NCI-H774 (cell line): ENCODE measurements at regions not wholly inside any gene's neighbourhood (a gene's known extent, or its start where the extent isn't known, plus 50 kb on each side); places are given as distances from the start of the nearest gene placed in this dataset.
"Not testable (repeated sequence)": the region's sequence is repeated elsewhere in the genome, so short reads cannot be mapped to it uniquely, and the experiment has no call there.

Experiments
- DNase-seq: peaks from one replicate; lab custom pipeline; 2025; lab: John Stamatoyannopoulos, UW

DNA sequence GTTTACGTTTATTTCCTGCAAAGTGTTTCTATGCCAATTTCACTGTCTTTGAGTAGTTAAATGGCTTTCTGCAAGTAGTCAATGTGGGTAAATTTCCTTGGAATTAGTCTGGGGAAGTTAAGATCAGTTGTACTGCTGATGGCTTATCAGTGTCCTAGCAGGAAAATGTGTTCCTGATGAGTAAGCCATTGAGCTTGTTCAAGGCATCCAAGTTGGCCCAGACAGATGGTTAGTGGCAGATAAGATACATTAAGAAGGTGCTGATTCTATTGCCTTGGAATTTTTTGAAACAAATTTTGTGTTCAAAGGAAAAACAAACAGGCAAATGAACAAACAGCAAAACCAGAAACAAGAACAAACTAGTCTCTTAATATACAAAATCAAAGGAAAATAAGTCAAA, 258.4 kb downstream of the MAP2K6 start:
- DNase-seq, result no peak

DNA sequence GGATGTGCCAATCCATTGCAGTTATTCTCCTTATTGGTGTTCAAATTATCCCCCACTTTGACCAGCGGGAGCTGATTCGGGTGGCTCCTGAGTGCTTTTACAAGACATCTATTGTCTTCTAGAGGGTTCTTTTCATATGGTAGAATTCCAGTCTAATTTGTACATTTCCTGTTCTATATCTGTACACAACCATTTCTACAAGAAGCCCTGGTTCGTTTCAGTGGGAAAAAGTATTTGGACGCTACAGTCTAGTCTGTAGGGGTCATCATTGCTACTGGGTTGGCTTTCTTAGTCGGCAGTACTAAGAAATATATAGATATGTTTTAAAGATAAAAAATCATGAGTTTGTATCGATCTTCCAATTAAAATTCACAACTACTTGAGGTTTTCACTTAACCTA, 262.6 kb downstream of the MAP2K6 start:
- DNase-seq, result no peak

DNA sequence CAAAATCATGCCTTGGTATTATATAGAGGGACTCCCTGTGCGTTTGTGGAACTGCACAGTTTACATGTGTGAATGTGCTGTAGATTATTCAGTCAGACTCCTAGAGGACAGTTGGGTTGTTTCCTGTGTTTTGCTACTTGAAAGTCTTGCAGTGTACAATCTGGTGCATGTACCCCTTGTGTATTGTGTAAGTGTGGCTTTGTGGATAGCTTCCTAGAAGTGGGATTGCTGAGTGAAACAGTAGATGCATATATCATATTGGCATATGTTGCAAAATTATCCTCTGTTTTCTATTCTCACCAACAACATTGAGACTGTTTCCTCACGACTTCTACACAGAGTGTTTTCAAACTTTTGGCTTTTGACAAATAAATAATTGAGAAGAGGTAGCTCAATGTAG, 263.7 kb downstream of the MAP2K6 start:
- no peak for DNase-seq

DNA sequence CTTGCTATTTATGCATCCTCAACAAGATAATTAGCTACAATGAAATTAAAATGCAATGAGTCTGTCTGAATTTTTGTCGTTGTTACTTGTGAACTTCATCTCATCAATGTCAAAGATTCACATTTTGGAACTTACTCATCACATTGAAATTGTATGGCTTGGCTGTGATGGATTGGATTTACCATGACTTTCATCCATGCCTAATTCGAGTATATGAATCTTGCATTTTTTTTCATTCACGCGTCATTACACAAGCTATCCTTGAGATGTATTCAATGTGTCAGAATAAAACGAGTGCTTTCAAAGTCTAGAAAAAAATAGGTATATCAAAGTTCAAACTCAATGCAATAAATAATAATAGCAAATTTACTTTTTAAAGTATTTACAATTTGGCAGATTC, 265.3 kb downstream of the MAP2K6 start:
- DNase-seq, result no peak

DNA sequence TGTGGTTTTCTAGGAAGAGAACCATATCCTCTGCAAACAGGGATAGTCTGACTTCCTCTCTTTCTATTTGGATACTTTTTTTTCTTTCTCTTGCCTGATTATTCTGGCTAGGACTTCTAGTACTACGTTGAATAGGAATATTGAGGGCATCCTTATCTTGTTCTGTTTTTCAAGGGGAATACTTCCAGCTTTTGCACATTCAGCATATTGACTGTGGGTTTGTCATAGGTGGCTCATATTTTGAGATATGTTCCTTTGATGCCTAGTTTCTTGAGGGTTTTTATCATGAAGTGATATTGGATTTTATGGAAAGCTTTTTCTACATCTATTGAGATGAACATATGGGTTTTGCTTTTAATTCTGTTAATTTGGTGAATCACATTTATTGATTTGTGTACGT, 269.8 kb downstream of the MAP2K6 start:
- no peak for DNase-seq

DNA sequence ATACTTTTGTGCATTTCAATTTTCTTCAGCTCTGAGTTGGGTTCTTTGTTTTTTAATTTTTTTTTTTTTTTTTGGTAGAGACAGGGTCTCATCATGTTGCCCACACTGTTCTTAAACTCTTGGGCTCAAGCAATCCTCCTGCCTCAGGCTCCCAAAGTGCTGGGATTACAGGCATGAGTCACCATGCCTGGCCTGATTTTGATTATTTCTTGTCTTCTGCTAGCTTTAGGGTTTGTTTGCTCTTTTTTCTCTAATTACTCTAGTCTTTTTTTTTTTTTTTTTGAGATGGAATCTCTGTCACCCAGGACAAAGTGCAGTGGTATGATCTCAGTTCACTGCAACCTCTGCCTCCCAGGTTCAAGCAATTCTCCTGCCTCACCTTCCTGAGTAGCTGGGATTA, 270.7 kb downstream of the MAP2K6 start:
- not testable (repeated sequence) for DNase-seq

DNA sequence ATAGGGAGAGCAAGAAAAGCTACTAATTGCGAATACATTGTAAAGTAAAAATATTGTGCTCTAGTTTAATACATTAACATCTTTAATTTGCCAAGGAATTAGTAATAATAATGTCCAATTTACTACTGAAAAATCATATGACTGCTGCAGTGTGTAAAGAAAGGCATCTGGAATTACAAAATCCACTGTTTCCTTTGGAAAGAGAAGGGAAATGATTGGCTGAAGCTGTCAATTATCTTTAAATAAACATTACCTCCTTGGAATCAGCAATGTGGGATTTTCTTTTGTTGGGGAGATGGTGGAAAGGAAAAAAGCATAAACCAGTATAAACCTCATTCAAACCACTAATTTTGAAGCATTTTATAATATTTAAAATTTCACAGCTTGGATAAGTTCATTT, 276.0 kb downstream of the MAP2K6 start:
- no peak for DNase-seq

DNA sequence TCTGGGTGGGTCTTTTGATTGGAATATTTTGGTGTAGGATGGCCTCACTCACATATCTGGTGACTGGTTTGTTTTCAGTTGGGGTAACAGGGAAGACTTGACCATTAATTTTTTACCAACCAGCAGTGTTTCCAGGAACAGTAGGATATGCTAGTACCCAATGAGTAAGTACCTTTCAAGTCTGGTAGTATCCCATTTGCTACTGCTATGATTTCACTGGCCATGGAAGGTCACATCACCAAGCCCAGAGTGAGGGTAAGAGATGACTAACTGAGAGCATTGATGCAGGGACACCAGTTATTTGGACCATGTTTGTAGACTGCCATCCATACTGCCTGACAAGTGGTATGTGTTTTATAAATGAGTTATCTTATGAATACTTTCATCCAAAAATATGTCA, 277.7 kb downstream of the MAP2K6 start:
- no peak for DNase-seq

DNA sequence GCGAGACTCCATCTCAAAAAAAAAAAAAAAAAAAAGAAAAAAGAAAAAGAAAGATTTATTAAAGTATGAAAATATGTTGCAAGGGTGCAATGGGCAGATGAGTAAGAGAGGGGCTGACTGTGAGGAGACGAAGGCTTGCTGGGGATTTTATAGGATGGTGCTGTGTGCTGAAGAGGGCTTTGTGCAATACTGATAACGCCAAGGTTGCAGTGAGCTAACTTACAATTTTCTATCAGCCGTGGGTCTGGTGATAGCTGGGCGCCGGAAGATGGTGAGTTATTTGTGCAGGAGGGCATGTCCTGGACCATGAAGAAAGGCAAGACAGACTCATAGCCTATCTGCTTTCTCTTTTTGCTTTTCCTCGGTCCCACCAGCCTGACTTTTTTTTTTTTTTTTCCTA, 281.1 kb downstream of the MAP2K6 start:
- no peak for DNase-seq

DNA sequence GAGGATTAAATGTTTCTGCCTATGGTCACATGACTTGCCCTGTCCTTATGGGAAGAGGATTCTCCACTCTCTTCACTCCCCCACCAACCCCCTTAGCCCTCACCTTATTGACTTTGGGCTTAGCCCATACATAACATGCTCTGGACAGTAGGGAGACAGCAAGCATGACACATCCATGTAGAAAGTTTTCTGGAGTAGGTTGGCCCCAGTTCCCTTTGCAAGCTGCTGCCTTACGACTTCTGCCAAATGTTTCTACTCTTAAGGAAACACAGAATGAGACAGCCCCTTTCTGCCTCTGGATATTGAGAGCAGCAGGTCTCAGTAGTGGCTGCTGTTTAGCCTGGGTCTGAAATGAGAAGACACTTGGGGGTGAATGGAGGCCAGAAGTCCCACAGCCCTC, 282.2 kb downstream of the MAP2K6 start:
- no peak for DNase-seq

DNA sequence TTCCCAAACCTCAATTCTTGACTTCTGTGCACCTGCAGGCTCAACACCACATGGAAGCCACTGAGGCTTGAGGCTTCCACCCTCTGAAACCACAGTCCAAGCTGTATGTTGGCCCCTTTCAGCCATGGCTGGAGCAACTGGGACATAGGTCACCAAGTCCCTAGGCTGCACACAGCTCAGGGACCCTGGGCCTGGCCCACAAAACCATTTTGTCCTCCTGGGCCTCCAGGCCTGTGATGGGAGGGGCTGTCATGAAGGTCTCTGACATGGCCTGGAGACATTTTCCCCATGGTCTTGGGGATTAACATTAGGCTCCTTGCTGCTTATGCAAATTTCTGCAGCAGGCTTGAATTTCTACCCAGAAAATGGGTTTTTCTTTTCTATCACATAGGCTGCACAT, 283.9 kb downstream of the MAP2K6 start:
- not testable (repeated sequence) for DNase-seq

DNA sequence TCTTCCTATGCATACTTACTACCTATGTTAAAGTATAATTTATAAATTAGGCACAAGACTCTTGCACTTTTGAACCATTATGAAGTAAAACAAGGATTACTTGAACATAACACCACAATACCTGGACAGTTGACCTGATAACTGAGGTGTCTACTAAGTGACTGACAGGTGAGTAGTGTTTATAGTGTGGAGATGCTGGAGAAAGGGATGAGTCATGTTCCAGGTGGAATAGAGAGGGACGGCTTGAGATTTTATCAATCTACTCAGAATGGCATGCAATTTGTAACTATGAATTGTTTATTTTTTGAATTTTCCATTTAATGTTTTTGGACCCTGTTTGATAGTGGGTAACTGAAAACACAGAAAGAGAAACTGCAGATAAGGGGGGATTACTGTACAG, 287.6 kb downstream of the MAP2K6 start:
- no peak for DNase-seq

DNA sequence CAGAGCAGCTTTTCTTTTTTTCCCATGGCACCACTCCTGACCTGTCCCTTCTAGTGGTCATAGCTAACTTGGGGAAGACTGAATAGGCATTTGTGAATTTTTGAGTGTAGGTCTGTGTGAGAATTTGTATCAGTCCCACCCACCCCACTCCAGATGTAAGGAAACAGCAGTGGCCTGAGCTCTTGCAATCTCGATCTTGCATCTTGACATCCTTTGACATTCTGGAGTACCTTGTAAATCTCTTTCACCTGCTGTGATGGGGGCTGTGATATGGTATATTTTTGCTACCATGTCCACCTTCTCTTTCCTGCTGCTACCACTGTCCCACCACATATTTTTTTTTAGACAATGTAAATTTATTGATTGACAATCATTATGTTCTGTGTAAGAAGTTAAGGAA, 289.3 kb downstream of the MAP2K6 start:
- DNase-seq, result no peak

DNA sequence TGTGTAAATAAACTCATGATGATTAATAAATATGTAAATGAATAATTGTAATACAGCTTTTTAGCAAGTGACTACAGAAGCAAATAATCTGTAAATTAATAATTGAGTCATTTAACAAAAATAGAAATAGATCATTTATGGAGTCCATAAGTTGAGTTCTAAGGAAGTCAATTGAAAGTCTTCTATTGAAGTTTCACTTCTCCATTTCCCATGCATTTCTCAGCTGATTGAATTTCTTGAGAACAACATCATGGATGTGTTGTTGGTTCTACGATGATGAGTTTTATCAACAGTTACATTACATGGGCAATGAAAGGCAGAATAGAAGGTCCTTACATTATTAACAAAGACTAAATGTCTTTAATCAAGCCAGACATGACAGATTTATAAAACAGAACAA, 290.4 kb downstream of the MAP2K6 start:
- DNase-seq, result no peak

DNA sequence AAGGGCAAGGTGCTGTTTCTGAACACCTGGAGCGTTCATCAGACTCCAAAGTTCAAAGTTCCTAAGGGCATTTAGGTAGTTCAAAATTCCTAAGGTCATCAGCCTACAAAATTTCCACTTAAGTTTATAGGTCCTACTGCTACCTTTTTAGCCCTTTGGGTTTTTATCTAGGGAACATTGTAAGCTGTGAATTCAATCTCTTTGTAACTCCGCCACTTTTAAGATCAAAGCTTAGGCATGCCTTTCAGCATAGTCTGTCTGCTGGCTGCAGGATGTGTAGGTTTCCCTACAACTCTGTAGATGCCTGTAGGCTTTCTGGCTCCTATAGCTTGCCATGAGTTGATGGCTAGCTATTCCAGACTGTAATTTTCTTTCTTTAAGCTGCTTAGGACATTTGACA, 291.6 kb downstream of the MAP2K6 start:
- no peak for DNase-seq

DNA sequence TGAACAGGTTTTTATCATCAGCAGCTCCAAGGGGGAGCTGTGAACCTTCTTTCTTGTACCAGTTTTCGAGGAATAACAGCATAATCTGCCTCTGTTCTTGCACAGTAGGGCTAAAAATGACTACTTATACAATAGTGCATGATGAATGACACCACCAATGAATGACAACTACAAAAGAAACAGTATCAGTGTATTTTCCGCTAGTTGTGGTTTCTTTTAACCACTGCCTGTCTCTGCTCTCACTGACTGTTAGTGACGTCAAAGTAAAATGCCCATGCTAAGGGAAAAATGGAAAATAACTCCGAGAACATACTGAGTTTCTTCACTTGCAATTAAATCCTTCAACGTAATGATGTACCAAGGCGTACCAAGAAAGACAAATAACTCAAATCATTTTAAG, 294.9 kb downstream of the MAP2K6 start:
- DNase-seq, result no peak

DNA sequence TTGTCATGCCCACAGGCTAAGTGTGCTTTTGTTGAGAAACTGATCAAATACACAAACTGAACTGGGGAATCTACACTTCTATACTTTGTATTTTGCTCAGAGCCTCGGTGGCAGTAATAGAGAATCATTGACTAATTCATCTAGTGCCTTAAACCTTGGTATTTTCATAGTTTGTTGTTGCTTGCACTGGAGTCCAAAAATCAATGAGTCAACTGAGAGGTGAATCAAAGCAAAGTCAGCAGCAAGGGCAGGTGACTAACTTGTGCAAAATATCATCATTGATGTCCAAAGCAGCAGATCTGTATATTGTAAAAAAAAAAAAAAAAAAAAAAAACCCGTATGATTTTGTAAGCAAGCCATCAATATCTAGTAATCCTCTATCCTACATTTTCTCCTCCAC, 296.4 kb downstream of the MAP2K6 start:
- DNase-seq, result no peak

DNA sequence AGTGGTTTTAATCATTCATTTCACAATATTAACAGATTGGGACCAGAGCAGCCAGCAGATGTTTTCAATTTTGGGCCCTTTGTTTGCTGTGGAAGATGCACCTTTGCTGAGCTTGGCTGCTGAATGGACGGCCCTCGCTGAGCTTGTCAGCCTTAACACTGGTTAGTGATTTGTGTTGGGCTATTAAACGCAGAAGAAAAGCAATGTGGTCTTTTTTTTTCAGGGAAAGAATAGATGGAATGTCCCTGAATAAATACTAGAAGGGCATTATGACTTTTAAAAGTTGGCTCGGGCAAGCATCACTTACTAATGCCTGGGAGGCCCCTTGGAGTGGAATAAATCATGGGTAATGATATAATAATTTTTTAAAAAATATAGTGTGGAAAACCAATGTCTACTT, 297.0 kb downstream of the MAP2K6 start:
- peak; percentile 92 for DNase-seq

DNA sequence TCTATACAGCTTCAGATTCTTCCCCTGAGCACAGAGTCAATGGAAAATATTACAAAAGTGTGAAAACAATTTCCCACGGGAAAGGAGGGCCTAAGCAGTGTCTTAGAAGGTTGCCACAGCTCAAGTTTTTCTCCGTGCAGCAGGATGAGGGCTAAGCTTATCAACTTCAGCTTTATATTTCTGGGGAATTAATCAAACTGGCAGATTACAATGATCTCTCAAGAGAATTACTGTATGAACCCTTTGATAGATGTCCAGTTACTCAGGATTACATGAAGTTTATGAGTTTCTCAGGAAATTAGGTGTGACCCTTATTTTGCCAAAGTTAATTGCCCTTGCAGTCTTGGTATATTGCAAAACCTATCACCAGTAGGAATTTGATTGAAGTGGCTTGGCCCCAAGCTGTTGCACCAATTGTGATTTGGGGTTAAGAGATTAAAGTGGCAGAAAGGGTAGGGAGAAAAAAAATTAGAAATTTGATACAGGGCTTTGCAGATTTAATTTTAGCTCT, 298.4 kb downstream of the MAP2K6 start:
- DNase-seq, result no peak

DNA sequence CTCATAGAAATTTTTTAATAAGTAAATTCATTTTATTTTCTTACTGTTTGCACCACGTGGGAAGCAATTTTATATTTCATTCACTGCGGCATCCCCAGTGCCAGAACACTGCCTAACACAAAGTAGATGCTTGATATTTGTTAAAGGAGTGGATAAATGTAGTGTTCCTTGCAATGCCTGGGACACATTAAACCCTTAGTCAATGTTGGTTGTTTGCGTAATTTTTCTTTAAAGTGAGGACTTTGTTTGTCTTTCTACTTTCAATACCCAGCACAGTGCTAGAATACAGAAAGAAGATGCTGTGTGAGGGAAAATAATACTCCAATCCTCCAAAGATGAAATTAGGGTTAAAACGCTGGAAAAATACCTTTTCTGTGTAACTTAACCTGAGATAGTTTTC, 299.3 kb downstream of the MAP2K6 start:
- DNase-seq, result no peak

DNA sequence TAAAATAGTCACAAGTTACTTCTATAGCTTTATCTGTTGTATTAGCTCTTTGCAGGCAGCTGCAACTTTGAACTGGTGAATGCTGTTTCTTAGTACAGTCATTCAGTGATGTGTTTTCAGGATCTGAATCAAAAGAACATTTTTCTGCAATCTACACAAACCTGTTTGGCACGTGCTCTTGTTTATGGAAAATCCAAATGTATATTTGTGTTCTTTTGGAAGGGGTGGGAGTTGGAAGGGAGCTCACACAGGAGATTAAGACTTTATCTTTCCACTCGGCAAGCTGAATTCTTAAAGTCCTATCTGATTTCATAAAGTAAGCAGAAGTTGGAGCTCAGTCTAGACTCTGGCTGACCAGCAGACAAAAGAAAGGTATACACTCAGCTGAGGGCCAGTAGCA, 300.2 kb downstream of the MAP2K6 start:
- no peak for DNase-seq

DNA sequence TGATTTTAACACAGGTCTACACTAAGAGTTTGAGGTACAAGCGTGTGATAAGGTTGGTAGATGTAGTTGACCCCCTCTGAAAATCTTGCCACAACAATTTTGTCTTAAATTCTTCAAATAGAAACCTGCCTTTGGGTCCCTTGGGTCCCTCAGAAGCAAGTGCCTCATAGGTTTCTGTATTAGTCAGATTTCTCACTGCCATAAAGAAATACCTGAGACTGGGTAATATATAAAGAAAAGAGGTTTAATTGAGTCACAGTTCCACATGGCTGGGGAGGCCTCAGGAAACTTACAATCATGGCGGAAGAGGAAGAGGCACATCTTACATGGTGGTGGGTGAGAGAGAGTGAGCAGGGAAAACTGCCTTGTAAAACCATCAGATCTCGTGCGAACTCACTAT, 301.2 kb downstream of the MAP2K6 start:
- DNase-seq, result no peak

DNA sequence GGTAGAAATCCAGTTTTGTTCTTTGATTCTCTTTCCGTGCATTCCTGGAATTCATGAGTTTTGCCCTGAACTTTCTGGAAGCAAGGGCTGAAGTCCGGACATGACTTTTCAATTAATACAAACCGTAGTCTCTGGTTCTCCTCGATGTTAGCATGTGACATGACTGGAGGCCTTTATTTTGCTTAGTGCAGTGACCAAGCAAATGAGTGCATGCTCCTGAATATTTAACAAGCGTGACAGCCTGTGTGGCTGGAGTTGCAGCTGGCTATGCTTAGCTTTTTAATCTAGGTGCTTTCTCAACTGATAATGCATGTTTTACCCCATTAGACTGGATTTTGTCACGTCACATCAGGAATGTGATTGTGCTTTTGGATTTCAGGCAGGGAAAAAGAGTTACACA, 302.1 kb downstream of the MAP2K6 start:
- no peak for DNase-seq

DNA sequence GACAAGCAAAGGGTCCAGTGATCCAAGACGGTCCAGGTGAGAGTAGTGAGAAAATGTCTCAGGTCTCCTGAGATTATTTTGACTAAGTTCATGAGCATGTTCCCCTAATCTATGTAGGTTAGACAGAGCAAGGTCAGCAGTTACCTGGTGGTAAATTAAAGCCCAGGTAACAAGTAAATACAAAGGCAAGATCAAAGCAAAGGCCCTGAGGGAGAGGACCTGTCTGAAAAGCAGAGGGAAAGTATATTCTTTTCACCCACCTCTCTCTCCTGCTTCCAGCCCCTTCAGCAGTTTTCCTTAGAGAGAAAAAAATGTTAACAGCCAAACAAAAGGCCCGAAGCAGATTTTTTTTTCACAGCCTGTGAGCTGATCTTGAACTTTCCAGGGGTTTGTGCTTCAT, 302.7 kb downstream of the MAP2K6 start:
- DNase-seq, result no peak

DNA sequence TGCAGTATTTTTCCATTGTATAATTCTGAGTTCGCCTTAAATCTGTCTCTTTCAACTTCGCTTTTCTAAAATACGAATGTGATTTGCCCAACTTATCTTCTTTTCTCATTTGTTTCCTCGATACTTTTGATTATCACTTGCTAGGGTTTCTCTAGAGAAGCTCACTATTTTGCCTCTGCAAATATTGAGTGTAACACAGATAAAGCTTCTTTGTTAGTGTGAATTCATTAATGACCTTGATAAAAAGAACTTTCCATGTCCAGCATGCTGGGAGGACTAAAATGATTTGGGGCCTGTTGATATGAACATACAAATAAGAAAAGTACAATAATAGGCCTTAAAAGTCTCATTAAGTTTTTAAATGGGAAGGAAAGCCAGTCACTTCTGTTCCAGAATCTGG, 303.3 kb downstream of the MAP2K6 start:
- no peak for DNase-seq
